Stimulated activated memory B cell treated with anti-CD40 and anti-IgM and Interleukin-4, amounts not matched to agents 10 μg/mL and 1 μg/mL and 100 μg/mL, for 72 hours (primary cell): ENCODE measurements at regions not wholly inside any gene's neighbourhood (a gene's known extent, or its start where the extent isn't known, plus 50 kb on each side); places are given as distances from the start of the nearest gene placed in this dataset.

Experiments
- ATAC-seq: fragments of 150-1000 bp; cut with Tn5 transposase; 2 replicates; pipeline ENCODE4 v1.10.0; 2021
- H3K27ac Mint-ChIP-seq: one replicate; pipeline ENCODE4 v1.8.0; 2022; ENCODE audit warnings: mild to moderate bottlenecking, mixed read lengths
- H3K27me3 Mint-ChIP-seq: one replicate; pipeline ENCODE4 v1.8.0; 2022; ENCODE audit warnings: mixed read lengths
- H3K36me3 Mint-ChIP-seq: one replicate; pipeline ENCODE4 v1.8.0; 2022; ENCODE audit warnings: mixed read lengths
- H3K4me1 Mint-ChIP-seq: one replicate; pipeline ENCODE4 v1.8.0; 2022; ENCODE audit warnings: mixed read lengths
- H3K4me3 Mint-ChIP-seq: one replicate; pipeline ENCODE4 v1.8.0; 2022; ENCODE audit warnings: mild to moderate bottlenecking, moderate library complexity, mixed read lengths
- H3K9me3 Mint-ChIP-seq: one replicate; pipeline ENCODE4 v1.8.0; 2022; ENCODE audit warnings: mixed read lengths

- Mint-ChIP-seq H3K27ac (no peak overlapping the region), H3K4me1 (no peaks in the 10 kb centered on the region), H3K4me3 (no peak overlapping the region), H3K36me3 (no peaks in the 10 kb centered on the region), H3K9me3 (peaks cover 3% of the 10 kb centered on the region), H3K27me3 (no peaks in the 10 kb centered on the region)
- no peak for ATAC-seq
These were observed 96.5 kb upstream of the PALM2AKAP2 start for GRCh38 chr9:109683521-109683920.

DNA sequence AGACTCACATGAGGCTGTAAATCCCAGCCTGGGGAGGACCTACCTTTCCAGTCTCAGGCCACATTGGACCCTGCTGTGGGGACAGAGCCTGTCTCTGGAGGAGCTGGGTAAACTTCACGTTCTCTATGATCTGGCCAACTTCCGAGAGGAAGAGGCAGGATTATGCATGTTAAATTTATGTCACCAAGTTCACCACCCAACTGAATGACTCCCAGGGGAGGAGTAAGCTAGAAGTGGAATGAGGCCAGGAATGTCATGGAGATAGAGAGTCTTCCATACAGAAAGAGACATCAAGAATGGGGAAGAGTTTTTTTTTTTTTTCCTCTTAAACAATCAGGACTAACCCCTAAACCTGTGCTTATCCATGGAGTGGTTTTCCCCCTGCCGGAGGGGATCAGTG lies 90.3 kb upstream of the PALM2AKAP2 start:
- Mint-ChIP-seq H3K36me3 (no peaks in the 10 kb centered on the region), H3K9me3 (peaks cover 3% of the 10 kb centered on the region), H3K4me1 (no peaks in the 10 kb centered on the region), H3K27me3 (peaks cover 9% of the 10 kb centered on the region), H3K27ac (no peak overlapping the region), H3K4me3 (no peak overlapping the region)
- no peak for ATAC-seq

DNA sequence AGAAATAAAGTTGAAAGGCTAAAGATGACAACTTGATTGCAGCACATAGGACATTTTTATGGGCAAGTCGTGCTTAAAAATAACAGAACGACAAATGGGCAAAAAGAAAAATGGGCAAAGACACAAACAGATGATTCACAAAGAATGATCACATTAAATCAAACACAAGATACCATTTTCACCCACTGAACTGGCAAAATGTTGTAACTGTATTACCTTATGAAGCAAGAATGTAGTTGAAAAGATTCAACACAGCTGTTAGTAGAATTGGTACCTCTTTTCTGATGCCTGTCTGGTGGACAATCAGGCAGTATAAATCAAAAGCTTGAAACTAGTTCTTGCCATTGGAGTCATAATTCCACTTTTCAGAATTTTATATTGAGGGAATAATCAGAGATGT lies 81.0 kb upstream of the PALM2AKAP2 start:
- no peak overlapping the region for H3K4me3 Mint-ChIP-seq
- no peaks in the 10 kb centered on the region for H3K27me3 Mint-ChIP-seq
- no peak for ATAC-seq
- no peaks in the 10 kb centered on the region for H3K4me1 Mint-ChIP-seq
- no peaks in the 10 kb centered on the region for H3K36me3 Mint-ChIP-seq
- H3K27ac Mint-ChIP-seq: no peak overlapping the region
- peaks cover 3% of the 10 kb centered on the region for H3K9me3 Mint-ChIP-seq

DNA sequence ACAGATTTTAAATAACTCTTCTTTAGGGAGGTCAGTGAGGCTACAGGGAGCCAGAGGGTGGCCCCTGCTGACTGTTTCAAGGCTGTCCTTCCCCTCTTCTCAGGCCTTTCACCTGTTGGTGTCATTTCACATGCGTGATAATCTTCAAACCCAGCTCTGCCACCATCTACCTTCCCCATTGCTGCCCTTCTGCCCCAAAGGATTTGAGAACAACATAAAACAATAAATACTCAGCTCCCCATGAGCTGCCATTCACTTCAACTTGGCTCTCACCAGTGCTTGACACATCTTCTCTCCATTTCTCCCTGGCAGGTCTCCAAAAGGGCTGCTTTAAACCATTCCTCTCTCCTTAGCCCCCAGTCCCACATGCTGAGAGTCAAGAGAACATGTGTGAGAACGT lies 75.5 kb upstream of the PALM2AKAP2 start:
- ATAC-seq: no peak
- H3K36me3 Mint-ChIP-seq: no peaks in the 10 kb centered on the region
- H3K27me3 Mint-ChIP-seq: peaks cover 15% of the 10 kb centered on the region
- no peak overlapping the region for H3K27ac Mint-ChIP-seq
- H3K4me3 Mint-ChIP-seq: no peak overlapping the region
- no peaks in the 10 kb centered on the region for H3K4me1 Mint-ChIP-seq
- H3K9me3 Mint-ChIP-seq: peaks cover 3% of the 10 kb centered on the region

DNA sequence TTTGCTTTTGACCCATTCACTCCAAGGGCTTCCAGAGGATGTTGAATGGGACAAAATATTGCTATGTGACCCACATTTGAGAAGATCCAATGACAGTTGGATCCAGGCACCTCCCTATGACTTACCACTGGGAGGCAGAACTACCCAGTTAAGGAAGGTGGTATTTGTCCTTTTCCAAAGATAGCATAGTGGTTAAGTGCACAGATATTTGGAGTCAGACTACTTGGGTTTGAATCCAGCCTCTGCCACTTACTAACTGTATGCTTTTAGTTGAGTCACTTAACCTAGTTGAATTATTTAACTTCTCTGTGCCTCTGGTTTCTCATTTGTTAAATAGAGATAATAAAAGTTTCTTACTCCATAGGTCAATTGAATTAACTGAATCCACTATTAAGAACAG lies 74.5 kb upstream of the PALM2AKAP2 start:
- Mint-ChIP-seq H3K4me1 (no peaks in the 10 kb centered on the region), H3K27ac (no peak overlapping the region), H3K4me3 (no peak overlapping the region), H3K9me3 (no peaks in the 10 kb centered on the region), H3K27me3 (peaks cover 18% of the 10 kb centered on the region), H3K36me3 (no peaks in the 10 kb centered on the region)
- ATAC-seq: no peak

DNA sequence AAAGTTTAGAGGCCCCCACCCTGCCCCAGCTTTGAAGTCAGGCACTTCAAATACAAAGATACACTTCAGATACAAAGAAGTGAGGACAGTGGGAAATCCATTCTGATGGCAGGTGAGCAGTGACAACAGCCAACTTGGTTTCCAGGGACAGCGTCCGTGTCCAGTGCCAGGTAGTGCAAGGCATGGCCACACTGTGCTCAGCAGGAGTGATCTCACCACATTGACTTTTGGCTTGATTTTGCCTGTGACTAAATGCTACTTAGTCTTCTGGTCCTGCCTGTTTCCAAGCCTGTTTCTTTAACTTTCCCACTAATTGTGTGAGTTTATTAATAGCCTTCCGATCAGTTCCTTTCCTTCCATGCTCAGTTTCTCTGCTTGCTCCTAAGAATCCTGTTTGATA lies 72.6 kb upstream of the PALM2AKAP2 start:
- no peak for ATAC-seq
- H3K9me3 Mint-ChIP-seq: no peaks in the 10 kb centered on the region
- H3K36me3 Mint-ChIP-seq: no peaks in the 10 kb centered on the region
- no peaks in the 10 kb centered on the region for H3K4me1 Mint-ChIP-seq
- H3K27ac Mint-ChIP-seq: no peak overlapping the region
- peaks cover 18% of the 10 kb centered on the region for H3K27me3 Mint-ChIP-seq
- no peak overlapping the region for H3K4me3 Mint-ChIP-seq

DNA sequence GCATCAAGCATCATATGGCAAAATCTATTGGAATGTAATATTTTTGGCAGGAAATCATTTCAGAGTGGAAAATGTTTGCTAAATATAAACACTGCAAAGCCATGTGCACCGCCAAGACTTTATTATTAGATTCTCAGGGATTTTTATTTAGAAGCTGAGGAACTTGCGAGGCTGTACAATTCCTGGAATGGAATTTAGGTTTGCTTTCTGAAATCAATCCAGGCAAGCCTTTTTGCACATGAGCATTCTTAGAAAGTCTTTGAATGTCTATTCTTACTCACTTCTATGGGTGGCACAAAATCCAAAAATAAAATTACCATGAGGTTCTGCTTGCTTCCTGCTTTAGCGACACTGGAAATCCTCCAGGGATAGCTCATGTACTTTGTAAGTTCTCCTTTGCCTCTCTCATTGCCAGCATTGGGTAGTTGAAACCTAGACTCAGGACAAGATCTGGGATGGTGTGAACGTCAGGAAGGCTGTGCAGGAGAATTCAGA lies 71.5 kb upstream of the PALM2AKAP2 start:
- no peak for ATAC-seq
- no peak overlapping the region for H3K27ac Mint-ChIP-seq
- peaks cover 18% of the 10 kb centered on the region for H3K27me3 Mint-ChIP-seq
- no peak overlapping the region for H3K4me3 Mint-ChIP-seq
- no peaks in the 10 kb centered on the region for H3K9me3 Mint-ChIP-seq
- no peaks in the 10 kb centered on the region for H3K36me3 Mint-ChIP-seq
- H3K4me1 Mint-ChIP-seq: no peaks in the 10 kb centered on the region

GRCh38 chr9:109709866-109710265 lies 70.1 kb upstream of the PALM2AKAP2 start:
- Mint-ChIP-seq H3K36me3 (no peaks in the 10 kb centered on the region), H3K27ac (no peak overlapping the region), H3K9me3 (no peaks in the 10 kb centered on the region), H3K27me3 (peaks cover 18% of the 10 kb centered on the region), H3K4me1 (no peaks in the 10 kb centered on the region), H3K4me3 (no peak overlapping the region)
- no peak for ATAC-seq

DNA sequence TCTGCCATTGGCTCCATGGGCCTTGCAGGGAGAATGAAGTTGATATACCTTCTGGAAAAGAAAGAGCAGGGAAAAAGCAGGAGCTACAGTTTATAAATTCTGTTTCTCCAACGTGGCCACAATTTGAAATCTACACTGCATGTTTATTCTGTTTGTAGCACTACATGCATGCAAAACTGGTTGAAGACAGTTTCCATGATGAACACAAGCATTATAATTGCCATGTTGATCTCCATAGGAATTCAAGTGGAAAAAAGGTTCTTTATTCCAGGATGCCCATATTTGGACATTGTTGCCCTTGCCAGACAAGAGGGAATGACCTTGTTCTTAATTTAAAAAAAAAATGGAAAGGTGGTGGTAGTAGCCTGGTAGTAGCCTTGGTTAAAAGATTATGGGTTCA lies 69.2 kb upstream of the PALM2AKAP2 start:
- no peak overlapping the region for H3K4me3 Mint-ChIP-seq
- no peak overlapping the region for H3K27ac Mint-ChIP-seq
- peaks cover 18% of the 10 kb centered on the region for H3K27me3 Mint-ChIP-seq
- H3K4me1 Mint-ChIP-seq: no peaks in the 10 kb centered on the region
- H3K9me3 Mint-ChIP-seq: no peaks in the 10 kb centered on the region
- no peaks in the 10 kb centered on the region for H3K36me3 Mint-ChIP-seq
- ATAC-seq: no peak

GRCh38 chr9:109715344-109715743 lies 64.7 kb upstream of the PALM2AKAP2 start:
- Mint-ChIP-seq H3K9me3 (no peaks in the 10 kb centered on the region), H3K27ac (no peak overlapping the region), H3K36me3 (no peaks in the 10 kb centered on the region), H3K4me1 (no peaks in the 10 kb centered on the region), H3K4me3 (no peak overlapping the region), H3K27me3 (no peaks in the 10 kb centered on the region)
- no peak for ATAC-seq

DNA sequence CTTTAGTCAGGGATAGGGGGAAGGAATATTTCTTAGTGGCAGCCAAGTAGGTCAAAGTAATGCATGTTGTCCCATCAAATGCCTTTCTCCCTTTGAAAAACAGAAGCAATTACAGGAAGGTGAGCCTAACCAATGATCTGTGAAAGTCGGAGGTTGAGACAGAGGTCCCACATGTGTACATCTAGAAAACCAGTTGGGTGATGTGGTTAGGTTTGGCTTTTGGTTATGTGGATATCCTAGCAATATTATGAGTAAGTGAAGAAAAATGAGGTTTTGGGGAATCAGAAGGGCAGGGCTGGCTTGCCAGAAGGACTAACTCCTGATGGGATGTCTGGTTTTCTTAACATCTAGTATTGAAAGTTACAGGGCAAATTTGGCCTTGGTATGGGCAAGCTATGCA lies 63.4 kb upstream of the PALM2AKAP2 start:
- Mint-ChIP-seq H3K27ac (no peak overlapping the region), H3K4me3 (no peak overlapping the region), H3K4me1 (no peaks in the 10 kb centered on the region), H3K36me3 (no peaks in the 10 kb centered on the region), H3K9me3 (no peaks in the 10 kb centered on the region), H3K27me3 (no peaks in the 10 kb centered on the region)
- no peak for ATAC-seq

GRCh38 chr9:109717342-109717741 lies 62.7 kb upstream of the PALM2AKAP2 start:
- Mint-ChIP-seq H3K4me1 (no peaks in the 10 kb centered on the region), H3K36me3 (no peaks in the 10 kb centered on the region), H3K4me3 (no peak overlapping the region), H3K9me3 (no peaks in the 10 kb centered on the region), H3K27ac (no peak overlapping the region), H3K27me3 (no peaks in the 10 kb centered on the region)
- no peak for ATAC-seq

GRCh38 chr9:109718861-109719260 lies 61.1 kb upstream of the PALM2AKAP2 start:
- Mint-ChIP-seq H3K9me3 (no peaks in the 10 kb centered on the region), H3K27me3 (peaks cover 12% of the 10 kb centered on the region), H3K4me1 (no peaks in the 10 kb centered on the region), H3K36me3 (no peaks in the 10 kb centered on the region), H3K27ac (no peak overlapping the region), H3K4me3 (no peak overlapping the region)
- no peak for ATAC-seq

GRCh38 chr9:109721001-109721400 lies 59.0 kb upstream of the PALM2AKAP2 start:
- no peak for ATAC-seq
- Mint-ChIP-seq H3K9me3 (no peaks in the 10 kb centered on the region), H3K4me1 (no peaks in the 10 kb centered on the region), H3K27ac (no peak overlapping the region), H3K27me3 (peaks cover 18% of the 10 kb centered on the region), H3K4me3 (no peak overlapping the region), H3K36me3 (no peaks in the 10 kb centered on the region)

DNA sequence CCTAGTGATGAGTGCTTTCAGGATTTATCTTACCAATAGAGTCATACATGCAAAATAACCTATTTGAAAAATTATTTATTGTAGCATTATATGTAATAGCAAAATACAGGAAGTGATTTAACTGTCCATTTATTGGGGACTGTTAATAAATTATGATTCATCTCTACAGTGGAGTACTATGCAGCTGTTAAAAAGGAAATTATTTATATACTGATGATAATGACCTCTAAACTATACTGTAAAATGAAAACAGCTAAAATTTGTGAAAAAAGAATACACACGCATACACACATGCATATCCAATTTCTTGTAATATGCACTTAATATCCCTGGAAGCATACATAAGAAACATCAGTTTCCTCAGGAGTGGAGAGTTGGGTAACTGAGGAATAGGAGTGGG lies 58.0 kb upstream of the PALM2AKAP2 start:
- ATAC-seq: no peak
- Mint-ChIP-seq H3K27me3 (peaks cover 21% of the 10 kb centered on the region), H3K36me3 (no peaks in the 10 kb centered on the region), H3K27ac (no peak overlapping the region), H3K9me3 (no peaks in the 10 kb centered on the region), H3K4me3 (no peak overlapping the region), H3K4me1 (no peaks in the 10 kb centered on the region)

- no peaks in the 10 kb centered on the region for H3K36me3 Mint-ChIP-seq
- H3K4me1 Mint-ChIP-seq: no peaks in the 10 kb centered on the region
- no peak for ATAC-seq
- no peaks in the 10 kb centered on the region for H3K9me3 Mint-ChIP-seq
- peaks cover 21% of the 10 kb centered on the region for H3K27me3 Mint-ChIP-seq
- no peak overlapping the region for H3K27ac Mint-ChIP-seq
- H3K4me3 Mint-ChIP-seq: no peak overlapping the region
These were observed 56.2 kb upstream of the PALM2AKAP2 start for GRCh38 chr9:109723781-109724180.

DNA sequence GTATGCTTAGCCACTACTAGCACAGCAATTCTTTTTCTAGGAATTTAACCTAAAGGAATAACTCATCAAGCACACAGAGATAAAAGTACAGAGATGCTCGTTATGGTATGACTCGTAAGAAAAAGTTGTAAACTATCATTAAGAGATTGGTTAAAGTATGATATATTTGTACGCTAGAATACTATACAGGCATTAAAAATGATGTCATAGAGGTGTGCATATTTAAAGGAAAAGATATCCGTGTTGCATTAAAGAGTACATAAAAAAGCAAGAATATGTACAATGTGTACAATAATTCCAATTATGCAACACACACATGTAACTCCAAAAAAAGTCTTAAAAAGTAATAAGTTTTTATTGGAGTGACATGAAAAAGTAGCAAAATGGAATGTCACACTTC lies 54.5 kb upstream of the PALM2AKAP2 start:
- ATAC-seq: no peak
- Mint-ChIP-seq H3K27ac (no peak overlapping the region), H3K9me3 (no peaks in the 10 kb centered on the region), H3K4me1 (no peaks in the 10 kb centered on the region), H3K36me3 (no peaks in the 10 kb centered on the region), H3K4me3 (no peak overlapping the region), H3K27me3 (peaks cover 29% of the 10 kb centered on the region)
